ENCODE measurements at regions not wholly inside any gene's neighbourhood (a gene's known extent, or its start where the extent isn't known, plus 50 kb on each side); places are given as distances from the start of the nearest gene placed in this dataset.
"Not testable (repeated sequence)": the region's sequence is repeated elsewhere in the genome, so short reads cannot be mapped to it uniquely, and the experiment has no call there.

- not testable (repeated sequence) for H3K27ac ChIP-seq (ENCODE audit: low read length); H3K4me3 ChIP-seq (ENCODE audit: low read length); H3K9me2 ChIP-seq (replicated peaks; ENCODE audit: insufficient read depth, low read length)
Measured at GRCh38 chr12:33636930-33637329, 197.3 kb upstream of the SYT10 start.

DNA sequence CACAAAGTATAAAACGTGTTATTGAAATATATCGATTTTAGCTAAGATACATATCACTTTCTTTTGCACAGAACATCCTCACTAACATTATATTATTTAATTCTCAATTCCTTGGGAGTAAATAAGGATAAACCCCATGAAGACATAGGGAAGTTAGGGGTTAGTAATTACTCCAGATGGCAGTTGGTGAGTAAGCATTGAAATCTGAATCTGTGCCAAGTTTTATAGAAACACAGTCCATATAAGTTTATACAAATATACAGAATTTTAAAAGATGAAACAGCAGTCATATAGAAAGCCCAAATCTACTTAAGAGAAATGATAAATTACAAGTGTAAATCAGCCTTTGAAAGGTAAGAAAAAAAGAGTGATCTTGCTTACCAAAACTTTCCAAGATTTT is 200.4 kb upstream of the SYT10 start:
- Histone ChIP-seq H3K27me3 (ENCODE audit: low read length) (no peaks in the 10 kb centered on the region), H3K4me2 (ENCODE audit: low read depth, low read length, poor library complexity, severe bottlenecking) (no peak overlapping the region), H3K4me1 (ENCODE audit: low read length) (no peaks in the 10 kb centered on the region), H4K20me1 (ENCODE audit: insufficient read depth, low read depth, low read length) (no peaks in the 10 kb centered on the region), H3K9me2 (replicated peaks; ENCODE audit: insufficient read depth, low read length) (no peaks in the 10 kb centered on the region), H3K9ac (ENCODE audit: low read length) (no peak overlapping the region), H3K9me3 (ENCODE audit: low read length) (peaks cover 7% of the 10 kb centered on the region; the same call in 1 of the 2 replicates), H3K36me3 (ENCODE audit: insufficient read depth, low read length) (no peaks in the 10 kb centered on the region), H3K79me2 (ENCODE audit: low read length) (no peaks in the 10 kb centered on the region), H2AFZ (ENCODE audit: low read length) (no peak overlapping the region), H3K27ac (ENCODE audit: low read length) (no peak overlapping the region), H3K4me3 (ENCODE audit: low read length) (no peak overlapping the region)
- no peak for DNase-seq

More at GRCh38 chr12:33636930-33637329, 197.3 kb upstream of the SYT10 start:
- H3K27me3 ChIP-seq (ENCODE audit: low read length); H2AFZ ChIP-seq (ENCODE audit: low read length); DNase-seq; H3K4me1 ChIP-seq (ENCODE audit: low read length); H3K36me3 ChIP-seq (ENCODE audit: insufficient read depth, low read length); H3K79me2 ChIP-seq (ENCODE audit: low read length); H3K4me2 ChIP-seq (ENCODE audit: low read depth, low read length, poor library complexity, severe bottlenecking); H4K20me1 ChIP-seq (ENCODE audit: insufficient read depth, low read depth, low read length); H3K9me3 ChIP-seq (ENCODE audit: low read length); H3K9ac ChIP-seq (ENCODE audit: low read length): not testable (repeated sequence)

GRCh38 chr12:33649992-33650391 is 210.4 kb upstream of the SYT10 start:
- H3K4me2 ChIP-seq (ENCODE audit: low read depth, low read length, poor library complexity, severe bottlenecking) = no peak overlapping the region
- no peaks in the 10 kb centered on the region for H3K36me3 ChIP-seq (ENCODE audit: insufficient read depth, low read length)
- H3K79me2 ChIP-seq (ENCODE audit: low read length) = no peaks in the 10 kb centered on the region
- H2AFZ ChIP-seq (ENCODE audit: low read length) = no peak overlapping the region
- H3K9me3 ChIP-seq (ENCODE audit: low read length) = peaks cover 6% of the 10 kb centered on the region; the same call in 1 of the 2 replicates
- H4K20me1 ChIP-seq (ENCODE audit: insufficient read depth, low read depth, low read length) = no peaks in the 10 kb centered on the region
- no peaks in the 10 kb centered on the region for H3K9me2 ChIP-seq (replicated peaks; ENCODE audit: insufficient read depth, low read length)
- H3K9ac ChIP-seq (ENCODE audit: low read length) = no peak overlapping the region
- H3K4me3 ChIP-seq (ENCODE audit: low read length) = no peak overlapping the region
- no peak for DNase-seq
- no peak overlapping the region for H3K27ac ChIP-seq (ENCODE audit: low read length)
- H3K4me1 ChIP-seq (ENCODE audit: low read length) = no peaks in the 10 kb centered on the region
- no peaks in the 10 kb centered on the region for H3K27me3 ChIP-seq (ENCODE audit: low read length)

DNA sequence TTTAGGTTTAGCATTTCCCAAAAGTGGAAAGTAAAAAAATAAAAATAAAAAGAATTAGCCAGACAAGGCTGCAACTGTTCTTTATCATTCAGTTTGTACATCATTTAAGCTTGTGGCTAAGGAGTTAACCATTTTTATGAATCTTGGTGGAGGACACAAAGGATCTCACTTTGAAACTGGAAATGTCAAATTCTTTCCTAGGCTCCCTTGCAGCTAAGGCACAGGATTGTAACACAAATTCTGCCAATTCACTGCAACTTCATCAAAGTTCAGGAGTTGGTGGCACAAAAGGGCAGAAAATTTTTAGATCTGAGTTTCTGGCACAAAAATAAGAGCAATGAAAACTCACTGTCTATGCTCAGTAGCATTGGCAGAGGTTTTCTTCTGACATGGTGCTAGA is 211.2 kb upstream of the SYT10 start:
- no peak overlapping the region for H3K4me3 ChIP-seq (ENCODE audit: low read length)
- no peaks in the 10 kb centered on the region for H3K27me3 ChIP-seq (ENCODE audit: low read length)
- H3K27ac ChIP-seq (ENCODE audit: low read length) = no peak overlapping the region
- no peaks in the 10 kb centered on the region for H4K20me1 ChIP-seq (ENCODE audit: insufficient read depth, low read depth, low read length)
- peaks cover 6% of the 10 kb centered on the region; the same call in 1 of the 2 replicates for H3K9me3 ChIP-seq (ENCODE audit: low read length)
- H3K9ac ChIP-seq (ENCODE audit: low read length) = no peak overlapping the region
- DNase-seq = no peak
- H3K36me3 ChIP-seq (ENCODE audit: insufficient read depth, low read length) = no peaks in the 10 kb centered on the region
- H3K4me1 ChIP-seq (ENCODE audit: low read length) = no peaks in the 10 kb centered on the region
- H3K9me2 ChIP-seq (replicated peaks; ENCODE audit: insufficient read depth, low read length) = no peaks in the 10 kb centered on the region
- H3K79me2 ChIP-seq (ENCODE audit: low read length) = no peaks in the 10 kb centered on the region
- no peak overlapping the region for H2AFZ ChIP-seq (ENCODE audit: low read length)
- no peak overlapping the region for H3K4me2 ChIP-seq (ENCODE audit: low read depth, low read length, poor library complexity, severe bottlenecking)

GRCh38 chr12:33653362-33653761 is 213.7 kb upstream of the SYT10 start:
- Histone ChIP-seq H3K9ac (ENCODE audit: low read length) (no peak overlapping the region), H3K9me2 (replicated peaks; ENCODE audit: insufficient read depth, low read length) (no peaks in the 10 kb centered on the region), H2AFZ (ENCODE audit: low read length) (no peak overlapping the region)

DNA sequence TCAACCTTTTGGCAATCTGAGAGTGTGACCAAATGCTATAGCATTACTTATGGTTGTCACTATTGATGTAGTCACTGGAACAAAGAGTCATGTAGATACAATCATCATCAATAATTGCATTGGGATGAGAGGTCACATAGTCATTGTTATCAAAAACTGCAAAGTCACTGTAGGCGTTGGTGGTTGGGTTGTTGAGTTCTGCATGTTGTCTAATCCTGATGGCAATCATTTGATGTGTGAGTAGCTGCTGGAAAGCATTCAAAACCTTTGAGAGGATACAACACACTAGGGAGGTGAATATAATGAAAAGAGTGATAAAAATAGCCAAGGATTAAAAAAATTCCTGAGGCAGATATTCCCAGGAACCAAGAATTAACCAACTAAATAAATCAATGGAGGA is 214.7 kb upstream of the SYT10 start:
- Histone ChIP-seq H3K79me2 (ENCODE audit: low read length) (no peaks in the 10 kb centered on the region), H2AFZ (ENCODE audit: low read length) (no peak overlapping the region), H3K9me3 (ENCODE audit: low read length) (peaks cover 6% of the 10 kb centered on the region; the same call in 1 of the 2 replicates), H3K36me3 (ENCODE audit: insufficient read depth, low read length) (no peaks in the 10 kb centered on the region), H3K27me3 (ENCODE audit: low read length) (no peaks in the 10 kb centered on the region), H3K9ac (ENCODE audit: low read length) (no peak overlapping the region), H3K27ac (ENCODE audit: low read length) (no peak overlapping the region), H3K9me2 (replicated peaks; ENCODE audit: insufficient read depth, low read length) (no peaks in the 10 kb centered on the region), H4K20me1 (ENCODE audit: insufficient read depth, low read depth, low read length) (no peaks in the 10 kb centered on the region), H3K4me1 (ENCODE audit: low read length) (no peaks in the 10 kb centered on the region), H3K4me2 (ENCODE audit: low read depth, low read length, poor library complexity, severe bottlenecking) (no peak overlapping the region), H3K4me3 (ENCODE audit: low read length) (no peak overlapping the region)
- no peak for DNase-seq

More at GRCh38 chr12:33653362-33653761, 213.7 kb upstream of the SYT10 start:
- no peak overlapping the region for H3K4me3 ChIP-seq (ENCODE audit: low read length)
- H3K79me2 ChIP-seq (ENCODE audit: low read length) = no peaks in the 10 kb centered on the region
- H3K9me3 ChIP-seq (ENCODE audit: low read length) = peaks cover 6% of the 10 kb centered on the region; the same call in 1 of the 2 replicates
- no peaks in the 10 kb centered on the region for H4K20me1 ChIP-seq (ENCODE audit: insufficient read depth, low read depth, low read length)
- H3K4me2 ChIP-seq (ENCODE audit: low read depth, low read length, poor library complexity, severe bottlenecking) = no peak overlapping the region
- H3K27me3 ChIP-seq (ENCODE audit: low read length) = no peaks in the 10 kb centered on the region
- no peak overlapping the region for H3K27ac ChIP-seq (ENCODE audit: low read length)
- H3K36me3 ChIP-seq (ENCODE audit: insufficient read depth, low read length) = no peaks in the 10 kb centered on the region
- H3K4me1 ChIP-seq (ENCODE audit: low read length) = no peaks in the 10 kb centered on the region
- DNase-seq = no peak

DNA sequence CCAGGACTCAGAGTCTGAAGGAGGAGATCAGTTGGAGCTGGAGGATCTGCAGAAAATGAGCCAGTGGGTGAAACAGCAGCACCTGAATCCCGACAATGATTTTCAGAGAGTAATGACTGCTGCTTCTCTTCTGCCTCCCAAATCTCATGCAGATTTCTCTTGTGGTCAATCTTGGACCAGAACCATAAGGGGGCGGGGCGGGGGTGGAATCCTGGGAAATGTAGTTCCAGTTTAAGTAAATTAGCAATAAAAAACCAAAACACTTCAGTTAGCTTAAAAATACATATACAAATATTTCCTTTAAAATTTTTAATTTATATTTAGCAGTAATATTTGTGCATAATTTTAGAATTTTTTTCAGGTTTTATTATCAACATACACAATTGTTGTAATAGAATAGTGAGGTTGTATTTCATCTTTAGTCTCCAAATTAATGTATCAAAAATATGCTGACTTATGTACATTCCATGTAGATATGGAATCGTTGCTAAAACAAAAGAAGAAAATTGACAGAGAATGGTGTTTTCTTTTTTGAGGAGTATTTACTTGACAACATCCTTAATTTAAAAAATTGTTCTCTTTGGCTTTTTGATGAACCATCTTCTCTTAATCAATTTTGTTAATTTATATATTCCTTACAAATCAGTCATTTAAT is 223.5 kb upstream of the SYT10 start:
- no peaks in the 10 kb centered on the region for H3K36me3 ChIP-seq (ENCODE audit: insufficient read depth, low read length)
- no peaks in the 10 kb centered on the region for H3K79me2 ChIP-seq (ENCODE audit: low read length)
- no peak overlapping the region for H3K27ac ChIP-seq (ENCODE audit: low read length)
- H3K9ac ChIP-seq (ENCODE audit: low read length) = no peak overlapping the region
- H3K9me2 ChIP-seq (replicated peaks; ENCODE audit: insufficient read depth, low read length) = no peaks in the 10 kb centered on the region
- no peaks in the 10 kb centered on the region for H3K4me1 ChIP-seq (ENCODE audit: low read length)
- no peaks in the 10 kb centered on the region for H4K20me1 ChIP-seq (ENCODE audit: insufficient read depth, low read depth, low read length)
- no peak for DNase-seq
- no peak overlapping the region for H3K4me2 ChIP-seq (ENCODE audit: low read depth, low read length, poor library complexity, severe bottlenecking)
- no peak overlapping the region for H2AFZ ChIP-seq (ENCODE audit: low read length)
- no peaks in the 10 kb centered on the region for H3K27me3 ChIP-seq (ENCODE audit: low read length)
- H3K9me3 ChIP-seq (ENCODE audit: low read length) = 0 out of 2 replicates have a peak, but pooled peaks cover 3% of the 10 kb centered on the region
- no peak overlapping the region for H3K4me3 ChIP-seq (ENCODE audit: low read length)

GRCh38 chr12:33669349-33669748 is 229.7 kb upstream of the SYT10 start:
- Histone ChIP-seq H3K36me3 (ENCODE audit: insufficient read depth, low read length) (no peaks in the 10 kb centered on the region), H3K9ac (ENCODE audit: low read length) (no peak overlapping the region), H4K20me1 (ENCODE audit: insufficient read depth, low read depth, low read length) (no peaks in the 10 kb centered on the region), H3K4me3 (ENCODE audit: low read length) (no peak overlapping the region), H3K9me2 (replicated peaks; ENCODE audit: insufficient read depth, low read length) (no peaks in the 10 kb centered on the region), H3K27ac (ENCODE audit: low read length) (no peak overlapping the region), H3K79me2 (ENCODE audit: low read length) (no peaks in the 10 kb centered on the region), H2AFZ (ENCODE audit: low read length) (no peak overlapping the region), H3K27me3 (ENCODE audit: low read length) (no peaks in the 10 kb centered on the region), H3K4me2 (ENCODE audit: low read depth, low read length, poor library complexity, severe bottlenecking) (no peak overlapping the region), H3K9me3 (ENCODE audit: low read length) (peaks cover 6% of the 10 kb centered on the region; the same call in 1 of the 2 replicates), H3K4me1 (ENCODE audit: low read length) (no peaks in the 10 kb centered on the region)
- no peak for DNase-seq
